T-cell (primary cell): ENCODE measurements at regions not wholly inside any gene's neighbourhood (a gene's known extent, or its start where the extent isn't known, plus 50 kb on each side); places are given as distances from the start of the nearest gene placed in this dataset.
A peak's percentile ranks its signal among the peaks of the same experiment; 100 is the strongest.

Experiments used
- ATAC-seq, 4 experiments: fragments of 200-7000 bp in 3 of 4; fragments of 150-1000 bp in 1 of 4; cut with Tn5 transposase; replicated peaks in 1 of 4; 1 replicate in 3 of 4; 2 replicates in 1 of 4; pipeline ENCODE4 v1.10.0; 2021; ENCODE audit warnings: moderate library complexity in 3 of 4, mild to moderate bottlenecking in 2 of 4, moderate number of reproducible peaks in 1 of 4
- CTCF ChIA-PET, 2 donors: fragments of 300-600 bp; sonication (Branson Sonifier 250); formaldehyde crosslinking; loops; one replicate each; lab custom pipeline; 2022; ENCODE audit warnings: antibody characterized with exemption in 2 of 2; lab: Charles Lee
- POLR2A ChIA-PET, 2 donors: fragments of 300-600 bp; sonication (Branson Sonifier 250); formaldehyde crosslinking; loops; one replicate each; lab custom pipeline; 2022; ENCODE audit warnings: antibody characterized with exemption in 2 of 2; lab: Charles Lee
- DNase-seq, 35 experiments: peaks; one replicate each; pipeline versions ENCODE4 v3.0.0 to v3.0.0-alpha.2; 2013 to 2023
- H3K27ac ChIP-seq: one replicate; pipeline ENCODE4 v1.5.1; 2013; ENCODE audit warnings: low read length
- H3K27me3 ChIP-seq, 2 experiments: replicated peaks in 1 of 2; 1 replicate in 1 of 2; 2 replicates in 1 of 2; pipeline versions ENCODE4 v1.6.1 to v1.7.0; 2013; ENCODE audit warnings: low read length in 1 of 2, mixed read lengths in 1 of 2; ENCODE audit not compliant: control insufficient read depth in 2 of 2, insufficient read depth in 2 of 2; ENCODE audit errors: extremely low read depth in 1 of 2
- H3K36me3 ChIP-seq, 2 donors: 1 replicate in 1 of 2; 2 replicates in 1 of 2; pipeline versions ENCODE4 v1.6.1 to v1.7.0; 2013; ENCODE audit warnings: low read length in 1 of 2; ENCODE audit not compliant: control insufficient read depth in 2 of 2, insufficient read depth in 1 of 2; ENCODE audit errors: extremely low read depth in 1 of 2
- H3K4me1 ChIP-seq, 2 experiments: 1 replicate in 1 of 2; 2 replicates in 1 of 2; pipeline versions ENCODE4 v1.6.1 to v1.7.0; 2013; ENCODE audit warnings: low read length in 2 of 2, mixed read lengths in 1 of 2; ENCODE audit not compliant: insufficient read depth in 2 of 2, control insufficient read depth in 1 of 2; ENCODE audit errors: extremely low read depth in 1 of 2
- H3K4me3 ChIP-seq, 2 donors: 1 replicate in 1 of 2; 2 replicates in 1 of 2; pipeline versions ENCODE4 v1.5.1 to v1.7.0; 2013; ENCODE audit warnings: mild to moderate bottlenecking in 2 of 2, low read length in 1 of 2, moderate library complexity in 1 of 2; ENCODE audit not compliant: control insufficient read depth in 1 of 2; ENCODE audit errors: extremely low read depth in 1 of 2
- H3K9me3 ChIP-seq: 2 replicates; pipeline ENCODE4 v1.7.0; 2013
- H3K27ac Mint-ChIP-seq, 2 donors: one replicate each; pipeline ENCODE4 v1.8.0; 2020 to 2021; ENCODE audit warnings: mild to moderate bottlenecking in 2 of 2, mixed read lengths in 2 of 2
- H3K27me3 Mint-ChIP-seq, 2 donors: one replicate each; pipeline ENCODE4 v1.8.0; 2021 to 2022; ENCODE audit warnings: mixed read lengths in 2 of 2
- H3K36me3 Mint-ChIP-seq: one replicate; pipeline ENCODE4 v1.8.0; 2021; ENCODE audit warnings: mixed read lengths
- H3K4me1 Mint-ChIP-seq, 3 donors: one replicate each; pipeline ENCODE4 v1.8.0; 2020 to 2022; ENCODE audit warnings: mixed read lengths in 3 of 3, mild to moderate bottlenecking in 1 of 3
- H3K4me3 Mint-ChIP-seq, 3 donors: one replicate each; pipeline ENCODE4 v1.8.0; 2020 to 2022; ENCODE audit warnings: mild to moderate bottlenecking in 3 of 3, mixed read lengths in 3 of 3, moderate library complexity in 3 of 3
- H3K9me3 Mint-ChIP-seq, 3 donors: one replicate each; pipeline ENCODE4 v1.8.0; 2020 to 2022; ENCODE audit warnings: mixed read lengths in 3 of 3
- WGBS: methylation state at CpG from one replicate; pipeline ENCODE4 v1.1.5; 2013; ENCODE audit warnings: missing lambda C conversion rate; ENCODE audit not compliant: insufficient coverage; 5-methylcytosine and 5-hydroxymethylcytosine counted together

- Mint-ChIP-seq H3K27ac (peak overlapping the region in 1 of 2 donors; percentile 7), H3K27me3 (peaks cover 0 to 3% of the 10 kb centered on the region in 2 donors), H3K9me3 (peaks cover 0 to 4% (median 4%) of the 10 kb centered on the region in 3 donors), H3K36me3 (no peaks in the 10 kb centered on the region), H3K4me1 (peaks cover 0 to 3% (median 0%) of the 10 kb centered on the region in 3 donors), H3K4me3 (no peak overlapping the region)
- CTCF ChIA-PET: no interaction called here
- POLR2A ChIA-PET: no interaction called here
- DNase-seq: no peak
- no peak for ATAC-seq
- Histone ChIP-seq H3K4me1 (no peaks in the 10 kb centered on the region), H3K27ac (no peak overlapping the region), H3K36me3 (no peaks in the 10 kb centered on the region), H3K27me3 (no peaks in the 10 kb centered on the region), H3K9me3 (no peaks in the 10 kb centered on the region), H3K4me3 (no peak overlapping the region)
- WGBS: 100% methylated on average over 1 of the region's 3 CpGs
These were observed 78.0 kb upstream of the LHFPL2 start for GRCh38 chr5:78726571-78726970.

GRCh38 chr5:78726003-78726402, 77.4 kb upstream of the LHFPL2 start:
- ChIA-PET CTCF (no interaction called here), POLR2A (no interaction called here)
- no peak overlapping the region for H3K27ac ChIP-seq
- Mint-ChIP-seq H3K4me3 (no peak overlapping the region), H3K9me3 (peaks cover 0 to 4% (median 4%) of the 10 kb centered on the region in 3 donors), H3K4me1 (peaks cover 0 to 3% (median 0%) of the 10 kb centered on the region in 3 donors), H3K27me3 (peaks cover 0 to 3% of the 10 kb centered on the region in 2 donors), H3K36me3 (no peaks in the 10 kb centered on the region), H3K27ac (no peak overlapping the region)
- no peak for DNase-seq
- no peak overlapping the region for H3K4me3 ChIP-seq
- H3K9me3 ChIP-seq: no peaks in the 10 kb centered on the region
- no peaks in the 10 kb centered on the region for H3K4me1 ChIP-seq
- no peaks in the 10 kb centered on the region for H3K27me3 ChIP-seq
- WGBS: 90% methylated on average over 2 of the region's 3 CpGs
- H3K36me3 ChIP-seq: no peaks in the 10 kb centered on the region
- no peak for ATAC-seq

- Mint-ChIP-seq H3K9me3 (no peaks in the 10 kb centered on the region), H3K36me3 (no peaks in the 10 kb centered on the region), H3K27ac (no peak overlapping the region), H3K27me3 (no peaks in the 10 kb centered on the region), H3K4me3 (no peak overlapping the region), H3K4me1 (peaks cover 0 to 3% (median 0%) of the 10 kb centered on the region in 3 donors)
- CTCF ChIA-PET: no interaction called here
- ATAC-seq (no peak), DNase-seq (no peak)
- no peaks in the 10 kb centered on the region for H3K36me3 ChIP-seq
- peaks cover 0 to 4% of the 10 kb centered on the region in 2 experiments for H3K27me3 ChIP-seq
- H3K27ac ChIP-seq: no peak overlapping the region
- H3K9me3 ChIP-seq: no peaks in the 10 kb centered on the region
- POLR2A ChIA-PET: no interaction called here
- H3K4me3 ChIP-seq: no peak overlapping the region
- H3K4me1 ChIP-seq: no peaks in the 10 kb centered on the region
These were observed 75.5 kb upstream of the LHFPL2 start for GRCh38 chr5:78724061-78724460.

GRCh38 chr5:78720997-78721396, 72.4 kb upstream of the LHFPL2 start:
- no peaks in the 10 kb centered on the region for H3K36me3 ChIP-seq
- CTCF ChIA-PET: no interaction called here

GRCh38 chr5:78720227-78720985, 71.8 kb upstream of the LHFPL2 start:
- no peak overlapping the region for H3K4me3 ChIP-seq
- H3K36me3 ChIP-seq: no peaks in the 10 kb centered on the region
- H3K27me3 ChIP-seq: peaks cover 0 to 12% of the 10 kb centered on the region in 2 experiments
- Mint-ChIP-seq H3K4me3 (no peak overlapping the region), H3K36me3 (no peaks in the 10 kb centered on the region), H3K27me3 (peaks cover 0 to 3% of the 10 kb centered on the region in 2 donors), H3K27ac (no peak overlapping the region), H3K9me3 (no peaks in the 10 kb centered on the region), H3K4me1 (peaks cover 0 to 3% (median 0%) of the 10 kb centered on the region in 3 donors)
- CTCF ChIA-PET: no interaction called here
- DNase-seq: no peak
- no peaks in the 10 kb centered on the region for H3K4me1 ChIP-seq
- WGBS: 60% methylated on average over 8 of the region's 9 CpGs
- H3K9me3 ChIP-seq: no peaks in the 10 kb centered on the region
- no peak overlapping the region for H3K27ac ChIP-seq
- POLR2A ChIA-PET: no interaction called here
- no peak for ATAC-seq

More at GRCh38 chr5:78720997-78721396, 72.4 kb upstream of the LHFPL2 start:
- 100% methylated on average over 2 of the region's 5 CpGs for WGBS
- no peak for ATAC-seq
- H3K36me3 Mint-ChIP-seq: no peaks in the 10 kb centered on the region
- POLR2A ChIA-PET: no interaction called here
- H3K9me3 Mint-ChIP-seq: no peaks in the 10 kb centered on the region
- Histone ChIP-seq H3K27me3 (peaks cover 0 to 12% of the 10 kb centered on the region in 2 experiments), H3K4me1 (no peaks in the 10 kb centered on the region), H3K9me3 (no peaks in the 10 kb centered on the region), H3K4me3 (no peak overlapping the region), H3K27ac (no peak overlapping the region)
- peaks cover 0 to 3% of the 10 kb centered on the region in 2 donors for H3K27me3 Mint-ChIP-seq
- no peak overlapping the region for H3K27ac Mint-ChIP-seq
- DNase-seq: no peak
- peaks cover 0 to 3% (median 0%) of the 10 kb centered on the region in 3 donors for H3K4me1 Mint-ChIP-seq
- H3K4me3 Mint-ChIP-seq: no peak overlapping the region

GRCh38 chr5:78719504-78720219, 71.1 kb upstream of the LHFPL2 start:
- Histone ChIP-seq H3K36me3 (no peaks in the 10 kb centered on the region), H3K27me3 (peaks cover 0 to 12% of the 10 kb centered on the region in 2 experiments), H3K4me3 (no peak overlapping the region), H3K27ac (no peak overlapping the region), H3K9me3 (no peaks in the 10 kb centered on the region), H3K4me1 (no peaks in the 10 kb centered on the region)
- ATAC-seq (no peak), DNase-seq (no peak)
- POLR2A ChIA-PET: no interaction called here
- Mint-ChIP-seq H3K4me3 (no peak overlapping the region), H3K27ac (no peak overlapping the region), H3K36me3 (no peaks in the 10 kb centered on the region), H3K9me3 (no peaks in the 10 kb centered on the region), H3K4me1 (peaks cover 0 to 3% (median 0%) of the 10 kb centered on the region in 3 donors), H3K27me3 (peaks cover 0 to 3% of the 10 kb centered on the region in 2 donors)
- WGBS: 84% methylated on average over 3 of the region's 8 CpGs
- CTCF ChIA-PET: interaction anchor here in 1 of 2 donors (0.7 kb wide), 1 partner anchor 152 kb away, joined by 6 read pairs; no protein-coding TSS in a partner anchor
